GM20431 (cell line): ENCODE measurements at regions not wholly inside any gene's neighbourhood (a gene's known extent, or its start where the extent isn't known, plus 50 kb on each side); places are given as distances from the start of the nearest gene placed in this dataset.

ENCODE experiments used
- in situ Hi-C: fragments of 300-500 bp; cut with MseI, MboI; formaldehyde crosslinking; loops from one replicate; pipeline ENCODE4 v1.15.0; 2020; ENCODE audit warnings: low sequenced_read_pairs; ENCODE audit not compliant: unreplicated experiment

GRCh38 chr3:104126463-104126862 is 1240.2 kb upstream of the ALCAM start:
- in situ Hi-C loops = no loop called here

- in situ Hi-C loops = no loop called here
Observed at GRCh38 chr3:104126864-104127553, 1239.7 kb upstream of the ALCAM start.

GRCh38 chr3:104127830-104128229 is 1238.9 kb upstream of the ALCAM start:
- in situ Hi-C loops = no loop called here

GRCh38 chr3:104132566-104133403 is 1233.9 kb upstream of the ALCAM start:
- in situ Hi-C loops = no loop called here

GRCh38 chr3:104133630-104134029 is 1233.1 kb upstream of the ALCAM start:
- in situ Hi-C loops = no loop called here

GRCh38 chr3:104137116-104137515 is 1229.6 kb upstream of the ALCAM start:
- in situ Hi-C loops = no loop called here

- in situ Hi-C loops = no loop called here
Observed at GRCh38 chr3:104145164-104145563, 1221.5 kb upstream of the ALCAM start.

- in situ Hi-C loops = no loop called here
Observed at GRCh38 chr3:104149154-104149553, 1217.6 kb upstream of the ALCAM start.

GRCh38 chr3:104150724-104151123 is 1216.0 kb upstream of the ALCAM start:
- in situ Hi-C loops = no loop called here

- in situ Hi-C loops = no loop called here
Observed at GRCh38 chr3:104154896-104155295, 1211.8 kb upstream of the ALCAM start.

GRCh38 chr3:104165866-104166265 is 1200.8 kb upstream of the ALCAM start:
- in situ Hi-C loops = no loop called here

GRCh38 chr3:104168386-104168785 is 1198.3 kb upstream of the ALCAM start:
- in situ Hi-C loops = no loop called here

- in situ Hi-C loops = no loop called here
Observed at GRCh38 chr3:104175696-104176095, 1191.0 kb upstream of the ALCAM start.

- in situ Hi-C loops = no loop called here
Observed at GRCh38 chr3:104176706-104177105, 1190.0 kb upstream of the ALCAM start.

- in situ Hi-C loops = no loop called here
Observed at GRCh38 chr3:104178680-104179079, 1188.0 kb upstream of the ALCAM start.

GRCh38 chr3:104180906-104181305 is 1185.8 kb upstream of the ALCAM start:
- in situ Hi-C loops = no loop called here

- in situ Hi-C loops = no loop called here
Observed at GRCh38 chr3:104190681-104191080, 1176.0 kb upstream of the ALCAM start.

- in situ Hi-C loops = no loop called here
Observed at GRCh38 chr3:104198131-104198530, 1168.6 kb upstream of the ALCAM start.

- in situ Hi-C loops = no loop called here
Observed at GRCh38 chr3:104206925-104207324, 1159.8 kb upstream of the ALCAM start.

GRCh38 chr3:104214277-104214676 is 1152.4 kb upstream of the ALCAM start:
- in situ Hi-C loops = no loop called here

- in situ Hi-C loops = no loop called here
Observed at GRCh38 chr3:104214937-104215336, 1151.8 kb upstream of the ALCAM start.
